ENCODE measurements at regions not wholly inside any gene's neighbourhood (a gene's known extent, or its start where the extent isn't known, plus 50 kb on each side); places are given as distances from the start of the nearest gene placed in this dataset.

DNA sequence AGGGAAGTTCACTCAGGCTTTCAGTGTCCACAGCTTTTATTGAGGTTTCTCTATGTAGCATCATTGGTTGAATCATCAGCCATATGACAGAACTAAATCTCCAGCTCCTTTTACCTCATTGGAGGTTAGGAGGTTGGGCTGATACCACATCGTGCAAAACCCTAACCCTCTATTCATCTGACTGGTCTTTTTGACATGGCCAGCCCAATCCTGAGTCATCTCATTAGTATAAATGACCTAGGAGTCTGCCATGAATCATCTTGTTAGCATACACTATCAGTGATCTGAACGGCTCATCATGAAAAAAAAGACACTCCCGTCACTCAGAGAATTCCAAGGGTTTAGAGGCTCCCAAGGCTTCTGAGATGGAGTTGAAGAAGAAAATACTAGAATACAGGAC is 669.8 kb upstream of the POT1 start:
- TF ChIP-seq, protein P1, sequence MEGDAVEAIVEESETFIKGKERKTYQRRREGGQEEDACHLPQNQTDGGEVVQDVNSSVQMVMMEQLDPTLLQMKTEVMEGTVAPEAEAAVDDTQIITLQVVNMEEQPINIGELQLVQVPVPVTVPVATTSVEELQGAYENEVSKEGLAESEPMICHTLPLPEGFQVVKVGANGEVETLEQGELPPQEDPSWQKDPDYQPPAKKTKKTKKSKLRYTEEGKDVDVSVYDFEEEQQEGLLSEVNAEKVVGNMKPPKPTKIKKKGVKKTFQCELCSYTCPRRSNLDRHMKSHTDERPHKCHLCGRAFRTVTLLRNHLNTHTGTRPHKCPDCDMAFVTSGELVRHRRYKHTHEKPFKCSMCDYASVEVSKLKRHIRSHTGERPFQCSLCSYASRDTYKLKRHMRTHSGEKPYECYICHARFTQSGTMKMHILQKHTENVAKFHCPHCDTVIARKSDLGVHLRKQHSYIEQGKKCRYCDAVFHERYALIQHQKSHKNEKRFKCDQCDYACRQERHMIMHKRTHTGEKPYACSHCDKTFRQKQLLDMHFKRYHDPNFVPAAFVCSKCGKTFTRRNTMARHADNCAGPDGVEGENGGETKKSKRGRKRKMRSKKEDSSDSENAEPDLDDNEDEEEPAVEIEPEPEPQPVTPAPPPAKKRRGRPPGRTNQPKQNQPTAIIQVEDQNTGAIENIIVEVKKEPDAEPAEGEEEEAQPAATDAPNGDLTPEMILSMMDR (conservative IDR thresholded peaks at IDR 0.05) = no peak
- DNase-seq (ENCODE audit: extremely low spot score, unreplicated experiment) = no peak
- Mint-ChIP-seq H3K9me3 (no peaks in the 10 kb centered on the region), H3K36me3 (no peaks in the 10 kb centered on the region), H3K27me3 (no peaks in the 10 kb centered on the region), H3K27ac (no peak overlapping the region), H3K4me3 (no peak overlapping the region), H3K4me1 (ENCODE audit: unreplicated experiment) (no peaks in the 10 kb centered on the region)

DNA sequence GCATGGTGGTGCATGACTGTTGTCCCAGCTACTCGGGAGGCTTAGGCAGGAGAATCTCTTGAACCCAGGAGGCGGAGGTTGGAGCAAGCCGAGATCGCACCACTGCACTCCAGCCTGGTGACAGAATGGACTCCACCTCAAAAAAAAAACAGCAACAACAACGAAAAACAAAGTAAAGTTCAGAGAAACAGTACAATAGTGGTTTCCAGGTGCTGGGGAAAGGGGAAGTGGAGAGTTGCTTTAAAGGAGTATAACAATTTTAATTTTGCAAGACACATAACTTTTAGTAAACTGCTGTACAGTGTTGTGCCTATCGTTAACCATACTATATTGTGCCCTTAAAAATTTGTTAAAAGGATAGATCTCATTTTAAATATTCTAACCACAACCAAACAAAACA is 662.7 kb upstream of the POT1 start:
- Mint-ChIP-seq H3K36me3 (no peaks in the 10 kb centered on the region), H3K27me3 (no peaks in the 10 kb centered on the region), H3K9me3 (no peaks in the 10 kb centered on the region), H3K27ac (no peak overlapping the region), H3K4me3 (no peak overlapping the region), H3K4me1 (ENCODE audit: unreplicated experiment) (no peaks in the 10 kb centered on the region)
- no peak for DNase-seq (ENCODE audit: extremely low spot score, unreplicated experiment)
- TF ChIP-seq, protein P1 (conservative IDR thresholded peaks at IDR 0.05) = no peak

DNA sequence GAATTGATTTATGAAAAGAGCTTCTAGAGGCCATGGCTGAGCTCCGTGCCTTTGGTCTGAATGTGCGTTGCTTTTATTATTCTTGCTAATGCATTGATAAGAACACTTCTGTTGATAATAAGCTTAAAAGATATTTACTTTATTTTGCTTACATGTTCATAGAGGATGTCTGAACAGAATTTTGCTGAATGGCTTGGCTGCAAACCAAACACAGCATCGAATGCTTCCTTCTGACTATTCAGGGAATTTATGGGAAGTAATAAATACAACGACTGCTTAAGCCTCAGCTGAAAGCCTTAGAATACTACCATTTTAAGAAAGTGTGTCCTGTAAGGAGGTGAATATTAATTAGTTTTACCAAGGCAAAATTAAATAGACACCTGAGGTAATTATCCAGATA is 643.5 kb upstream of the POT1 start:
- TF ChIP-seq, protein P1 (conservative IDR thresholded peaks at IDR 0.05) = no peak
- H3K4me1 Mint-ChIP-seq (ENCODE audit: unreplicated experiment) = no peaks in the 10 kb centered on the region
- no peaks in the 10 kb centered on the region for H3K9me3 Mint-ChIP-seq

DNA sequence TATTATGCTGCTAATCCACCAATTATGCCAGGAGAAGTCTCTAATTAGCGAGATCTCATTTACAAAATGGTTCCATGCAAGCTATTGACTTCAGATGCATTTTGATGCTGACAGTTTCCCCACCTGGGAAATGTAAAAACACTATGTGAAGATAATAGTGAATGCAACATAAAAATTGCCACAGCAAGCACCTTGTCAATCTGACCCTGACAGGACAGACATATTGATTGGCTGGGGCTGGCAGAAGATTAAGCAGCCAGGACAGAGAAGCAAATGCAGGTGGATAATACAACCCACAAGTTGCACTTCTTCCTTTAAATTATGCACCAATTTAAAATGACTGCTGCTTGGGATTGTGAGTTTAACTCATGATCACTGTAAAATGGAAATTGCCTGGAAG is 642.8 kb upstream of the POT1 start:
- TF ChIP-seq, protein P1 (conservative IDR thresholded peaks at IDR 0.05) = no peak
- Mint-ChIP-seq H3K27ac (no peak overlapping the region), H3K36me3 (no peaks in the 10 kb centered on the region)

More for the DNA sequence above, 643.5 kb upstream of the POT1 start:
- Mint-ChIP-seq H3K36me3 (no peaks in the 10 kb centered on the region), H3K27me3 (no peaks in the 10 kb centered on the region), H3K27ac (no peak overlapping the region), H3K4me3 (no peak overlapping the region)
- no peak for DNase-seq (ENCODE audit: extremely low spot score, unreplicated experiment)

DNA sequence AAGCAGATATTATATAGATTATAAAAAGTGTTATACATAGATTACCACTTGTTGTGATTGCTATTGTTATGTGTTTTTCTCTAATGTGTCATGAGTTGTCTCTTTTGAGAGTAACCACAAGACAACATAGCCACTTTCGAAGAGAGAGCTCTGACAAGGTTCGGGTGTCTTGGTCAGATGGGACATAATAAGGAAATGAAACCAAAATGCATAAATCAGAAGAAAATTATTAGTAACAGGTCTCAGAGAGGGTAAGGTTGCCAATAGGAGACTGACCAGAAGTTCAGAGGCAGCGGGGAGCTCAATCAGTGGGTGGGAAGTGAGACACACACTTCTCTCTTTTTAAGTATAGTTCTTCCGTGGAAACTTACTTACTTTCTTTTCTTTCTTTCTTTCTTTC is 639.2 kb upstream of the POT1 start:
- TF ChIP-seq, protein P1 (conservative IDR thresholded peaks at IDR 0.05) = no peak
- Mint-ChIP-seq H3K4me1 (ENCODE audit: unreplicated experiment) (no peaks in the 10 kb centered on the region), H3K4me3 (no peak overlapping the region), H3K9me3 (no peaks in the 10 kb centered on the region), H3K36me3 (no peaks in the 10 kb centered on the region), H3K27ac (no peak overlapping the region), H3K27me3 (no peaks in the 10 kb centered on the region)
- no peak for DNase-seq (ENCODE audit: extremely low spot score, unreplicated experiment)

More for the DNA sequence above, 642.8 kb upstream of the POT1 start:
- Mint-ChIP-seq H3K4me1 (ENCODE audit: unreplicated experiment) (no peaks in the 10 kb centered on the region), H3K9me3 (no peaks in the 10 kb centered on the region), H3K4me3 (no peak overlapping the region), H3K27me3 (no peaks in the 10 kb centered on the region)
- DNase-seq (ENCODE audit: extremely low spot score, unreplicated experiment) = no peak

DNA sequence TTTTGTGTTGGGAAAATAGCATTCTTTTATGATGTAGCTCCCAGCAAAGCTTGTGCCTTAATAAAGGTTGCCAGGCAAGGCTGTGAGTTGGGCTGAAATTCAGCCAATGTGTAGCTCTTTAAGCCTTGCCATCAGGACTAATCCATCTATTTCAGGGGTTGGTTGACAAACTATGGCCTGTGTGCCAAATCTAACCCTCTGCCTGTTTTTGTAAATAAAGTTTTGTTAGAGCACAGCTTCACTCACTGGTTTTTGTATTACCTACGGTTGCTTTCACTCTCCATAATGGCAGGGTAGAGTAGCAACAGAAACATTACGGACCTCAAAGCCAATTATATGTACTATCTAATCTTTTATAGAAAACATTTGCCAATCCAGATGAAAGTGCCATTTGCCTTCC is 638.1 kb upstream of the POT1 start:
- DNase-seq (ENCODE audit: extremely low spot score, unreplicated experiment) = no peak
- Mint-ChIP-seq H3K36me3 (no peaks in the 10 kb centered on the region), H3K27me3 (no peaks in the 10 kb centered on the region), H3K9me3 (no peaks in the 10 kb centered on the region), H3K4me3 (no peak overlapping the region), H3K27ac (no peak overlapping the region), H3K4me1 (ENCODE audit: unreplicated experiment) (no peaks in the 10 kb centered on the region)
- TF ChIP-seq, protein P1 (conservative IDR thresholded peaks at IDR 0.05) = no peak

All from type B pancreatic cell (in vitro differentiated cells).